GM18499 (cell line): ENCODE measurements at regions not wholly inside any gene's neighbourhood (a gene's known extent, or its start where the extent isn't known, plus 50 kb on each side); places are given as distances from the start of the nearest gene placed in this dataset.
"Not testable (repeated sequence)": the region's sequence is repeated elsewhere in the genome, so short reads cannot be mapped to it uniquely, and the experiment has no call there.

Experiments used
- ATAC-seq: cut with Tn5 transposase; IDR thresholded peaks from one replicate; pipeline ENCODE4 v1.9.1; 2021; ENCODE audit warnings: moderate number of reproducible peaks; ENCODE audit not compliant: insufficient read depth, unreplicated experiment

DNA sequence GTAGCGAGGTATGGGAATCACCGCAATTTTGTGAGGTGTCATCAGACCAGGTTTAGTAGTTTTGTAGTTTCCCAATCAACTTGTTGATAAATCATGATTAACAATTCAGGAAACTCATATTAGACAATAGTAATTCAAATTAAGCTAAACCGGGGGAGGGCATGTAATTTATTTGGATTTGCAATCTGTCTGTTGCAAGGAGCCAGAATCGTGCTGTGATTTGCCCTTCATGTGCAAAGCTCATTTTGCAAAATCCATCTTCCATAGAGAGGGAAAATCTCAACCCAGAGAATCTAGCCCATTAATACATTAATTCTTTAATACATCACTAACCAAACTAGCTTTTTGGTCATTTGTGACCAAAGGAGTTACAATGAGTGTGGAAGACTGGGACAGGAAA is 164.7 kb upstream of the TRPM3 start:
- no peak for ATAC-seq

DNA sequence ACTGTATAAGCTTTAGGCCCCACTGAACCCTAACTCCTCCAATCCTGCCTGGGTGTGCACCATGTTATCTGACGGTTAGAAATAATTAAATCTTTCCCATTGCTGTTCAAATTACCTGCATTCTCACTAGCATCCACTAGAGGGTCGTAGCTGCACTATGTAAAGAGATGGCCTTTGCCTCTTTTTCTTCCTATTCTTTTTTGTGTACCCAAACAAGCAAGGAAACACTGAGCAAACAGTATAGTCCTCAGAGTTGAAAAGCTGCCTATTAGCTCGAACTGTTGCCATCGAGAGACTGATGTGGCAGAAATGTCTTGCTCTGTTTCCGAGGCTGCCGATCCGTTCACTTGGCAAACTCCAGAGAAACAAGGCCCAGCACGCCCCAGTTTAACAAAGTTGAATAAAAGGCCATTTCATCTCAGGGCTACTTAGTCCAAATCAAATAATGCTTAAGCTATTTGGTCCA is 163.8 kb upstream of the TRPM3 start:
- peak; percentile 90 for ATAC-seq

DNA sequence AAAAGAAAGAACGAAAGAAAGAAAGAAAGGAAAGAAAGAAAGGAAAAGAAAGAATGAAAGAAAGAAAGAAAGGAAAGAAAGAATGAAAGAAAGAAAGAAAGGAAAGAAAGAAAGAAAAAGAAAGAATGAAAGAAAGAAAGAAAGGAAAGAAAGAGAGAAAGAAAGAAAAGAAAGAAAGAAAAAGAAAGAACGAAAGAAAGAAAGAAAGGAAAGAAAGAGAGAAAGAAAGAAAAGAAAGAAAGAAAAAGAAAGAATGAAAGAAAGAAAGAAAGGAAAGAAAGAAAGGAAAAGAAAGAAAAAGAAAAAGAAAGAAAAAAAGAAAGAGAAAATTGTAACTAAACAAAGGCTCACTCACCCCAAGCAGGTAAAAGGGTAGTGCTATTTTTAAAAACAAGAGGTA is 160.7 kb upstream of the TRPM3 start:
- not testable (repeated sequence) for ATAC-seq

DNA sequence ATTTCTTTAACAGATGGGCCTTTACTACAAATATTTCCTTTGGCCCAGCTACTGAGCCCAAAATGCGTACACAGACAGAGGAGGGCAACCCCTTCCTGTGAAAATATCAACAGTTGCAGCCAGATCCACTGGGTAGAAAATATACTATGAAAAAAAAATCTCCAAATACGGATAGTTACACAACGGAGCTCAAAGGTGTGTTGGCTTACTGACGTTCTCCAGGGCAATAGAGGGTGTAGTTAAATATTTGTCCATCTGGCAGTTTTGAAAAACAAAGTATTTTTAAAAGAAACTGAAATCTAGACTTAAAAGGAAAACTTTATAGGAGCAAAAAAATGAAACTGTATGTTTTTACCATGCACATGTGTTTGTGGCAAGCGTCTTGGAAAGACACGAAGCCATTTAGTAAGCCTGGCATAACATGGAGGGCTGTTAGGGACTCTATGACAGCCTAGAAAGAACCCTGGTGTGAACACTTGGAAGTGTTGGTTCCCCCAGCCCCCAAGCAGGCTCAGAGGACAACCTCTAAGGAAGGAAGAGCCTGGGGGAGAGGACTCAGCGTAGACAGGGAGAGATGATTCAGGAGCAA is 157.8 kb upstream of the TRPM3 start:
- no peak for ATAC-seq

DNA sequence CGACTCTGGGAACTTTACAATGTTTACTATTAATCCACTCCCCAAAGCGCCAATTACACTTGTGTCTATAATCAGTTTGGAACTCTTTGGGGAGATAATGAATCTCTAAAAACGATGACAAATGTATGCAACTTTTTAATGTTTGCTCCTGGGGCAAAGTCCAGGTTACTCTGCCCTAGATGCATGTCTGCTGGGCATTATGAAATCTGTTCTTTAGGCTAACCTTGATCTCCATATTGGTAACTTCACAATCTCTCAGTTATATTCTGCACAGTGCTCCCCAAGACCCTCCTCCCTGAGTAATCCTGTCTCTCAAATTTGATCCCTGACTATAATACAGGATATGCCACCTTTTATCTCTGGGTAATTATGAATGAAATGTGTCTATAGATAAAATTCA is 152.2 kb upstream of the TRPM3 start:
- ATAC-seq = no peak

DNA sequence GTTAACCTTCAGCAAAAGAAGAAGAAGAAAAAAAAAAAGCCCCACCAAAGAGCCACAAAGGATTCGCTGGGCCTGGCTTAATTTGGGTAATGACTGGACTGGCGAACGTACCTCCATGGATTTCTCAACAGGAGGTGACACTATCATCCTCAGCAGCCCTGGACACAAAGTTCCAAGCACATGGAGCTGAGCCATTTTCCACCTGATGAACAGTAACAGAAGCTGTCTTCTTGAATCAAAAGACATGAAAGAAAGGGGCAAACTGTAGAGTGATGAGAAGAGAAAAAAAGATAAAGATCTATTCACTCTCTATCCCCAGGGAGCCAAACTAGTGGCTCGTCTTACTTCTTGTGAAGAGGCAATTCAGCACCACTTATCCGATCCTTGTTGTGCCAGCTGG is 150.2 kb upstream of the TRPM3 start:
- ATAC-seq = no peak

DNA sequence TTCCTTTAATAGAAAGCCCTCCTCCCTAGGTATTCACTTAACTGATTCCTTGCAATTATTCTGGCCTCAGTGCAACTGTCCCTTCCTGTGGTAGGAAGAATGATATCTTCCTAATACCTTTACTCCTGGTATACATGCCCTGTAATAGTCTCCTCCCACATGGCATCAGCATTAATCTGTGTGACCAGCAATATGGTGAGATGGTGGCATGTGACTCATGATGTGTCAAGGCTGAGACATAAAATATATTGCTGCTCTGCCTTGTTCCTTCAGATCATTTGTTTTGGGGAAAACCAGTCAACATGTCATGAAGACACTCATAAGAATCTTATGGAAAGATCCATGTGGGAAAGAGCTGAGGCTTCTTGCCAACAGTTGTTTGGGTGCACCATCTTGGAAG is 149.1 kb upstream of the TRPM3 start:
- no peak for ATAC-seq

DNA sequence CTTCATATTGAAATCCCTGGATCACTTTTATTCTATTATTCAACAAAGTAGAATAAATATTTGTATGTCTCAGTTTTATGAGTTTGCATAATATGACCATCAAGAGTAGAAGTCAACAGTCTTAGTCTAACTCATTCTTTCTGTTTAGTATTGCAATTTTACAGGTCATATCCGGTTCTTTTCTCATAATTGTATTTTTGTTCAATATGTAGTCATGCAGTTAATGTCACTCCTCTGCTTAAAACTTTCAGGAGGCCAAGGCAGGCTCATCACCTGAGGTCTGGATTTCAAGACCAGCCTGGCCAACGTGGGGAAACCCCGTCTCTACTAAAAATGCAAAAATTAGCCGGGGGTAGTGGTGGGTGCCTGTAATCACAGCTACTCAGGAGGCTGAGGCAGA is 148.4 kb upstream of the TRPM3 start:
- no peak for ATAC-seq

DNA sequence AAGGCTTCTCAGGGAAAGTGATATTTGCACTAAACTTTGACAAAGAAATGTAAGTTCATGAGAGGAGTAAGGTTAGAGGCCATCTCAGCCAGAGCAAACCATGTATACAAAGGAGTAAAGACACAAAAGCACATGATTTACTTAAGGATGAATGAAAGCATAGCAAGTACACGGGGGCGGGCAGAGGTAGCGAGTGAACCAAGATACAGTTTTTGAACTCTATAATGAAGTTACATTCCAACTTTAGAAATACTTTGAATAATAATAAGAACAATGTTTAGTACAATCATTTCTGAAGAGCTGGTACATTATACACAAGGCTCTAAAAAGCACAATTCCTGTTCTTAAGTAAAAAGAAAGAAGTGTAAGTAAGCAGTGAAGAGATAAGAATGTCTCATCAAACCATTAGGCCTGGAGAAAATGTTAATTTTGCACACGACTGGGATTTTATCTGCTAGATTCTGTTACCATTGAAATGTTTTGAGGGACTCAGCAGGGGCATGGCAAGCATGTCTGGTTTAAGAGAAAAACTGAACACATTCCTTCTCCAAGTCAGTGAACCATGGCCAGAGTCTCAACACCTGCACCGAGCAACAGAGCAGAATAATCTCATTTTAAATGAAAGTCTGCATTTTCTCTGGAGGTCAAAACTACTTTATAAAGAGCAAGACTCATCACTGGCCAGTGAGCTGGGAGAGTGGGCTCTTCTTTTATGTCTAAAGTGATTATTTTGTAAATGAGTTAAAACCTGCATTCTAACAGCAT is 147.6 kb upstream of the TRPM3 start:
- no peak for ATAC-seq

DNA sequence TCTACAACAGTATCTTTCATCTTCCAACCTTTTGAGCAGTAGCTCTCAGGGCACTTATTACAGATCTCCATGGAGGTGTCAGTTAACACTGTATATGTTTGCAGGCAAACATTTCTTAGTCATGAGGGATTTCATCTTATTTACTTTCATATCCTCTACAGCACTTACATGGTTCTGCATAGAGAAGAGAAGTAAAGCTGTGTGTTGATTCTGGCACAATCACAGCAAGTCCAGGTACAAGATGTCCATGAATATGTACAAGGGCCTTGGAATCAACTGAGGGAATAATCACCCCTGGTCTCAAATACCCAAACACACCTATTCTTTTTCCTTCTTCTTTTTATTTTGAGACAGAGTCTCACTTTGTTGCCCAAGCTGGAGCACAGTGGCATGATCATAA is 142.0 kb upstream of the TRPM3 start:
- ATAC-seq = no peak

DNA sequence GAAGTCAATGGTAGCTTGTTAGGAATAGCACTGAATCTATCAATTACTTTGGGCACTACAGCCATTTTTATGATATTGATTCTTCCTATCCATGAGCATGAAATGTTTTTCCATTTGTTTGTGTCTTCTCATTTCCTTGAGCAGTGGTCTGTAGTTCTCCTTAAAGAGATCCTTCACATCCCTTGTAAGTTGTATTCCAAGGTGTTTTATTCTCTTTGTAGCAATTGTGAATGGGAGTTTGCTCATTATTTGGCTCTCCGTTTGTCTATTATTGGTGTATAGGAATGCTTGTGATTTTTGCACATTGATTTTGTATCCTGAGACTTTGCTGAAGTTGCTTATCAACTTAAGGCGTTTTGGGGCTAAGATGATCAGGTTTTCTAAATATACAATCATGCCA is 139.0 kb upstream of the TRPM3 start:
- not testable (repeated sequence) for ATAC-seq

DNA sequence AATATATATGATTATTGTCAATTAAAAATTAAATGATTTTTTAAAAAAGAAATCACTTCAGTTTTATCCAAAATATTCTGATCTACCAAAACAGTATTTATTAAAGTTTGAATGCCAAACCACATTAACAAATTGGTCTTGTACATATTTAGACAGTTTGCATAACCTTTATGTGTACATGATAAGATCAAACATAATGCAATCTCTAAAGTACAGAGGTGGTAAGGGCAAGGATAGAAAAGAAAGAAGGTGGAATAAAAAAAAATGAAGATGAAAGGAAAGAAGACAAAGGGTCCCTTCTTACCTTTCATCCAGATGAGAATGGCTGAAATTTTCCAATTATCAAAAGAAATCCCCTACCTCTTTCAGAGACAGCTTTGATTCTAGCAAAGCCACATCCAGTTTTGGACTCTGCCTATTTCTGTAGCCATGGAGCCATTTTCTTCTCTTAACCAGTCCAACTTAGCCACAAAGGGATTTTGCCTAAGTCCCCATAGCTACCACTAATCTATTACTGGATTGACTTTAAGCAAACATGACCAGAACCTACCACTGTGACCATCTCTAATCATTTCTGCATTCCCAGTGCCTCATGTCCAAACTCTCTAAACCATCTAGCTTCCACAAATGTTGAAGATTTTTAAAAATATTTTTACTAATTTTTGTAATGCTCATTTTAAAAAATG is 133.3 kb upstream of the TRPM3 start:
- no peak for ATAC-seq

DNA sequence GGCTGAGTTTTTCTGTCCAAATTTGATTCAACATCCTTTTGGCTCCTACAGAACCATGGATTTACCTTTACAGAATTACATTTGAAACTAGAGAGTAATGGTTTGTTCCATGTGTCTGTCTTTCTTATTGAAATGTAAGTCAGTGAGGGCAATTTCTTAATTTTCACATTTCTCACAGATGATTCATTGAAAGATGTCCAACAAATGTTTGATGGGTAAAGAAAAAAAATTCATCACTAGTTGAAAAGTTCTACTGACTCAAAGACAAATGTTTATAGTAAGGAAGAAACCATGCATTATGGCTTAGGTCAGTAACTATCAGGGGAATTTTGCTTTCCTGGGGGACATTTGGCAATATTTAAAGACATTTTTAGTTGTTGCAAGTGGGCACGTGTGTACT is 131.6 kb upstream of the TRPM3 start:
- ATAC-seq = no peak

DNA sequence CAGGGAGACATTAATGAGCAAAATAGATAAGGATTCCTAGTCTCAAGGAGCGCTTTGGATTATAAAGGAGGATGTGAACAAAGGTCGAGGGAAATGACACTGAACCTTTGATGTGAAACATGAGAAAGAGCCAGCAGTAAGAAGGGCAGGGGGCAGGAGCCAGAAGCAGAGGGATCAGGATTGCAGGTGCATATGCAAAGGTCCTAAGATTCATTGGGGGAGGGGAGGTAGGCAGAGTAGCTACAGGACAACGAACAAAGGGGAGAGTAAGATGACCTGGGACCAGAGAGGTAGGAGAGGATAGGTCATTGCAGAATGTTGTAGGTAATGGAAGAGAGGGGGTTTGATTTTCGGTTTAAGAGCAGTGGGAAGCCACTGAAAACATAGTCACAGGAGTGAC is 129.2 kb upstream of the TRPM3 start:
- no peak for ATAC-seq

DNA sequence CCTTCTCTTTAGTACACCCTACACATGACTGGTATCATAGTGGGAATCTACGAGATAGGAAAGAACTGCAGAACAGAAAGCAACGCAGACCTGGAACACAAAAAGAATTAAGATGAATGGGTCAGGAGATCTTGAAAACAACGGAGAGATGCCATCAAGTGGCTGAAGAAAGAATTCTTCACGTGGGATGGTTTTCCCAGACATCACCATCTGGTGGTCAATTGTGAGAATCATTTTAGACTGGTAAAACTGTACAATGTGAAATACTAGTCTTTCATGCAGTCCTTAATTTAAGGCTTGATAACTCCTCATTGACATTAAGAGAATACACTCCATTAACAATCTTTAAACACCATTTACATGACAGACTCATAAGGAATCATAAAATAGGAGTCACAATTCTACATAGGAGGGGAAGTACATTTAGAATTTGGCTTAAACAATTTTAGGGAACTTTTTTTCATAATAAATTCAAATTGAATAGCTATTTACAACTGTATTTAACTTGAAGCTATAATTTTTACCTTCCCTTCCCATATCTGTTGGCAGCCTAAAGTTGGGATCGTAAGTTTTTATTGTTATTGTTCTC is 128.4 kb upstream of the TRPM3 start:
- peak; percentile 84 for ATAC-seq

DNA sequence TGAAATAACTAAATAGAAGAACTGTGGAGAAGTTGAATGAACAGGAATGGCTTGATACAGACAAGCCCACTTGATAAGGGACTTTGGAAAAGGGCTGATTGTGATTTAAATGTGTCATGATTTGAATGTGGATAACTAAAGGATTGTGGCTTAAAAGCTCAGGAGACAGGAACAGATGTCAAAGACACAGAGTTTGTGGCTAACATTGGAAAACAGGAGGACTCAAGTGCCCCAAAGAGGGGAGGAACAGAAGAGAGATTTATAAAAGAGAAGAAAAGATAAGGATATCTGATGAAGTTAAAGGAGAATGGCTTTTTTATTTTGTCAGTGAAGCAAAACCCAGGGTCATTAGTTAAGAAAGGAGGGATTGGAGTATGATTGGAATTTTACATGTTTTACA is 124.2 kb upstream of the TRPM3 start:
- ATAC-seq = no peak

DNA sequence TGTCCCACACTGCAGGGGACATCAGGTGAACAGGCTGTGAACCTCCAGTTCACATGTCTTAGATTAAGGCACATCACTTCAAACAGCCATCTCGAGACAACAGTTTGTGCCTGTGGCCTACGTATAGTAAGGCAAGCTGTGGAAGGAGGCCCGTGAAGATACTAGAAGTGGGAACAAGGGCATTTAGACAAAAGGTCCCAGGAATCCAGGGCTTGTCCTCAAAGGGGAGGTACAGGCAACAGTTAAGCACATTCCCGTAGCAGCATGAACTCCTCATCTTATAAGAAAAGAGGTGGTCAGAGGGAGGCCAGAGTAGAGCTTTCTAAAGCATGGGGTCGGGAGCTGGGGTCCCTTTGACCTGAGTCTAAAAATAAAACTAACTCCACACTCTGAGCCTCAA is 122.5 kb upstream of the TRPM3 start:
- ATAC-seq = no peak

DNA sequence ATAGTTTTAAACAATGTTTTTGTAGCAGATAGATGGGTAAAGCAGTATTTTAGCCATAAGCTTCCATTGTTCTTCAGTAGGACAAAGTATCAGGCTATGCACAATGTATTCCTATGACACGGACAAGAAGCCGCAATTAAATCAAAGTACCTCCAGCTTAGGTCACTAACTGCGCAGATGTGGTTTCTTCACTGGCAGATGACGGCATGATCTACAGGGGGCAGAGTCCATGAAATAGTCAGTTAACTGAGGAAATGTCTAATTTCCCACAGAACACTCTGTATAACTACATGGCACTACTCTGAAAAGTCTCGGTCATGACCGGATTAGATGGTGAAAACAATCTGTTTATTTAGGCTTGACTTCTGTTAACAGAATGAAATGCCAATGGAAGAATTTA is 120.7 kb upstream of the TRPM3 start:
- no peak for ATAC-seq

DNA sequence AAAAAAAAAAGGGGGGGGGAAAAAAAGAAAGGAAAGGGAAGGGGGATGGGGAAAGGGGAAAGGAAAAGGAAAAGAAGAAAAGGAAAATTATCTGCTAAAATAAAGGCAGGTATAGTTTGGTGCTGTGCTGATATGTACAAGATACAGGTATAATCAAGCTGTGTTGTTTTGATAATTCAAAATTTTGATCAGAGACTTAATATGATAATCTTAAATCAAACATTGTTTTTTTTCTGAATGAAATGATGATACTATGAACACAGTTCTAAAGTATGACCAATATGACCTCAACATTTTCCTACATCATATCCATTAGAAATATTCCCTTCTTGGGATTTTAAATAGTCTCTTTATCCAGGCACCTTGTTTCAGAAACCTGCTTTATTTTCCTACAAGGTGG is 115.6 kb upstream of the TRPM3 start:
- ATAC-seq = no peak

DNA sequence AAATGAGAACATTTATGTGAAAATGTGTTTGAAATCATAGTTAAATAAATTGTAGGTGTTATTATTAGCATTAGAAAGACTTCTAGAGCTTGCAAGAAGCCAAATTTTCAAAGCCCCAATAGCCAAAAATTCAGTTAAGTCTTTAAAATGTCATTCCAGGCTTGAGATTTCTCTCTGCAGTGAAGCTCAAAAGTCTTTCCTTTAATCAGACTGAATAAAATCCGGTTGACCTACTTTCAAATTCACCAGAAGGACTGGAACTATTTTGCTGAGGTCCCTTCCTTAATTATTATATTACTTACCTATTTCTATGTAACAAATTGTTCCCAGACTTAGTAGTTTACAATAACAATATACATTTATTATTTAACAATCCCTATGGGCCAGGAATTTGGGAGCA is 112.2 kb upstream of the TRPM3 start:
- ATAC-seq = no peak

DNA sequence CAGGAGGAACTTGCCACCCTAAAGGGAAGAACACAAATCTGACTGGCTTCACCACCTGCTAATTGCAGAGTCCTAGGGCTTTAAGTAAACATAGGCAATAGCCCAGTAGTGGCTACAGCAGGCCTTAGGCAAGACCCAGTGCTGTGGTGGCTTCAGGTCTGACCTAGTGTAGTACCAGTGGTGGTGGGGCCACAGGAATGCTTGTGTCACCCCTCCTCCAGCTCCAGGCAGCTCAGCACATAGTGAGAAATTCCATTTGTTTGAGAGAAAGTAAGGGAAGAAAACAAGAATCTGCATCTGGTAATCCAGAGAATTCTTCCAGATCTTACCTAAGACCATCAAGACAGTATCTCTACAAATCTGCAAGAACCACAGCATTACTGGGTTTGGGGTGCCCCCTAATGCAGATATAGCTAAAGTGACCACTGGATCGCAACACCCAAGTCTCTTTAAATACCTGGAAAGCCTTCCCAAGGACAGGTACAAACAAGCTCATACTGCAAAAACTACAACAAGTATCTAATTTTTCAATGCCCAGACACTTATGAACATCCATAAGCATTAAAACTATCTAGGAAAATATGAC is 102.6 kb upstream of the TRPM3 start:
- no peak for ATAC-seq
